NOMO-1 treated with DMSO at 0.1 percent for 48 hours (cell line): ENCODE measurements at regions not wholly inside any gene's neighbourhood (a gene's known extent, or its start where the extent isn't known, plus 50 kb on each side); places are given as distances from the start of the nearest gene placed in this dataset.
"Not testable (repeated sequence)": the region's sequence is repeated elsewhere in the genome, so short reads cannot be mapped to it uniquely, and the experiment has no call there.

Experiments
- DNase-seq: peaks from one replicate; lab custom pipeline; 2025; ENCODE audit not compliant: unreplicated experiment; lab: John Stamatoyannopoulos, UW

DNA sequence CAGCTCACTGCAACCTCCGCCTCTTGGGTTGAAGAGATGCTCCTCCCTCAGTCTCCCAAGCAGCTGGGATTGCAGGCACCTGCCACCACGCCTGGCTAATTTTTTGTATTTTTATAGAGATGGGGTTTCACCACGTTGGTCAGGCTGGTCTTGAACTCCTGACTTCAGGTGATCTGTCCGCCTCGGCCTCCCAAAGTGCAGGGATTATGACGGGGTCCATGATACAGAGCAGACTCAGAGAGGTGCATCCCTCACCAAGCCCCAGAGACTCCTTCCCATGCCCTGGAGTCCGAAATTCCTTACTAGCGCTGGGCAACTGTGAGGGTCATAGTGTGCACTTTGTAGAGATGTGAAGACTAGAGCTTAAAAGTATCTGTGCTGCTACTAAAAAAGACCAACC is 99.8 kb upstream of the IRX4 start:
- DNase-seq, result not testable (repeated sequence)

DNA sequence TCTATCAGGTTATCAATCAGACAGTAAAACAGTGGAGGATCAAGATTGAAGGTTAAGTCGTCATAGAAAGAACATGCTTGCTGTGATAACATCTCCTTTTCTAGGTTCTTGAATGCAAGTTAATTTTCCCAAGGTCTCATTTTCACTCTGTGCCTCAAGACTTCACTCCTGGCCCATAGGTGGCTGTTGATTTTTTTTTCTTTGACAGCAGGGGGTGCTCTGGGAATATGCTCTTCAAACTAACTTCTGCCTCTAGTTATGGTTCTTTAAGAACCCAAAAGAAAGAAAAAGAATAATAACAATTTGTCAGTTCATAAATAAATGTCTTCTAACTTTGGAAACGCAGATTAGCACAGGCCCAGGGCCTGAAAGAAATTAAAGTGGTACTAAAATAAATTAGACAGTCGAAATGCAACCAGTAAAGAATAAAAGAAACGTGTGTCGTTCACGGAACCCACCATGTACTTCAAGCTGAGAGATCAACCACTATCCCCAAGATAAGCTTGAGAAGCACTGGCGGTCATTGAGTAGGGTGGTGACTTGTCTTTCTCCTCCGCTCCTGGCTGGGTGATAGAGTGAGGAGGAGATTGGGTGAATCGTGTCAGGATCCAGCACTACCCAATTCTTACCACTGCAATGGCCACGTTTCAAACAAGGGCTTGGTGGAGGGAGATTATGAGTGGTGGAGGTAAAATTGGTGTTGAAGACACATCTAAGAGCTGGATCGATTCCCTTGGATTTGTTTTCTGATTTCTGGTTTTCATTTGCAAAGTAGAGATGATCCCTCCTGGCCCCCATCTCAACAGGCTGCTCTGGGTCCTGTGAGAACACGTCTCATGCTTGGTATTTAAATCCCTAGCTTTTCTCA is 93.4 kb upstream of the IRX4 start:
- DNase-seq, result no peak

DNA sequence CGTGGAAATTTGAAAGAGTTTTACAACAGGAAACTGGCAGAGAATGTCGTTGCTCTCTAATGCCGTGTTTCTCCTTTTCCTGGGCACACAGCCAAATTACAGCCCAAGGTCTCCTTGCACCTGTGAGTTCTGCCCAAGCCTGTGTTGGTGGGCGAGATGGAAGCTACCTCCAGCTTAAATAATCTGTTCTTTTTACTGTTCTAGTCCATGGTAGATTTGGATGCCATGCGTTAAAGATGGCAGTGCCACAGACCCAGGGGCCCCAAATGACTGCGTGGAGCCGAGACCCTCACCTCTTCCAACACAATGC is 92.6 kb upstream of the IRX4 start:
- no peak for DNase-seq

DNA sequence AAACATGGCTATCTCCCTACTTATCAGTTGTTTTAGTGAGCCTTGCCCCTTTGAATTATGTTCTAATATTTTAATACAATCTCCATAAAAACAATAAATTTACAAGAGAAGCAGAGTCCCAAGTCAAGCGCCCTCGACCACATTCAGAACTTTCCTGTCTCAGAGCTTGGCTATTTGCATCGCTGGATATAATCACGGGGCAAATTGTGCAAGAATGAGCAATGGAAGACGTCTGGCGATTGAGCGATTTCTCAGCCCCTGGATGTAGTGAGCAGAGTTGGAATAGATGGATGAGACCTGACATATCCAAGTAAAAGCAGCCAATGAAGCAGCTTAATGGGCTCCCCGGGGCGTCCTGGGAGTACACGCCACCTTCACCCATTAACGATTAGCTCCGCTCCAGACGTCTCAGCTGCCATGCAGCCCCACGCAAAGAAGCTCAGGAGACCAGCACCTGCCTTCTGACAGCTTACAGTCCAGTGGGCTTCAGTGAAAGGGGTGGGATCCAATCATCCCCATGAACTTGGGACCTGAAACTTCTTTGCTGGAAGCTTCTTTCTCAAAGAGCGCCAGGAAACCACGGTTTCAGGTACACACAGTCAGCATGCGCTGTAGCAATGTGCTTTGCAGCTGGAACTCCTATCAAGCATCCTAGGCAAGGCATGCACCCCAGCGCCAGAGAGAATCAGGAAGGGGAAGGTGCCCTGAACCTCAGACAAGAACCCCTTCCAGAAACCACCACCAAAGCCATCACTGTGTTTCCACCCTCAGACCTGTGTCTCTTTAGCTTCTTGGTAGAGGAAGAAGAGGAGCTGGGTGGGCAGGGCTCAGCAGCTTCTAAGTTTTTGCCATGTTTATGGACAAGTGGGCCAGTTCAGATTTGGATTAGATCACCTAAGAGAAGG is 92.0 kb upstream of the IRX4 start:
- DNase-seq, result no peak

DNA sequence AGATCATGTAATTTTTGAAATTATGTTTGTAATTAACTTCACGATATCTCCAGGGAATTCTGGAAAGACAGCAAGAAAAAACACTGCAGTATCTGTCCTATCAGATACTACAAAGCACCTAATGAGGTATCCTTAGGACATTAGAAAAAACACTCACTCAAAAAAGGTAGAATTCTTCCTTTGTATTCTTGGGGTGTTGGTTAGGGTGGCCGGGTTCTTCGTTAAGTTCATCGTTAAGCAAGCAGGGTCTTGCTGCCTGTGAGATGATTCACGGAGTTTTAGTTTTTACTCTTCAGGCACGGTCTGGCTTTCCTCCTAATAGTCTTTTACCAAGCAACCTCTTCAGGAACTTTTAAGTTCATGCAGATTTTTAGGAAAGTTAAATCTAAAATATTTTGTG is 91.4 kb upstream of the IRX4 start:
- DNase-seq, result no peak

DNA sequence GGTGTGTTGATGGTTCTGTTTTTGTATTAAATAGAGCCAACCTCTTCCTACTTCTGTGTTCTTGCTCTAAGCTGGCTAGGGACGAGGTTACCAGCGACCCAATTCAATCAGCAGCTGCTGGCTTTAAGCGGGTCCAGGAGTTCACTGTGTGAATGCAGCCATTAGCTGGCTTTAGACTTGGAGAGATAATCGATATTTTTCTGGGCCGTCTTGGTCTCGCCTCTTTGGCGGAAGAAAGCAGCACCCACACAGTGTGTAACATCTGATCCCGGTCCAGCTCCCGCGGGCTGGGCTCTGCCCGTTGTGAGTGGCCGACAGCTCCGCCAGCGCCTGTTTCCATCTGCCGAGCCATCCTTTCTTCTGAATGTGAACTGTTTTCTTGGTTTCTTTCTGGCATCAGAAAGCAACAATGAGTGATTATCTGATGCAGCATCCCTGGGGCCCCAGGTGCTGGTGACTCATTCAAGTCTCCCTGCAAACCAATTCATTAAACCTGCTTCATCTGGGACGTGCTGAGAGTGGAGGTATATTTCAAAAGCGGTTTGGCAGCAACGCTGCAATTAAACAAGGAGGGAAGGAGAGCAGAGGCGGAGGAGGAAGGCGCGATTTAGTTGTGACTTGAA is 90.8 kb upstream of the IRX4 start:
- no peak for DNase-seq

DNA sequence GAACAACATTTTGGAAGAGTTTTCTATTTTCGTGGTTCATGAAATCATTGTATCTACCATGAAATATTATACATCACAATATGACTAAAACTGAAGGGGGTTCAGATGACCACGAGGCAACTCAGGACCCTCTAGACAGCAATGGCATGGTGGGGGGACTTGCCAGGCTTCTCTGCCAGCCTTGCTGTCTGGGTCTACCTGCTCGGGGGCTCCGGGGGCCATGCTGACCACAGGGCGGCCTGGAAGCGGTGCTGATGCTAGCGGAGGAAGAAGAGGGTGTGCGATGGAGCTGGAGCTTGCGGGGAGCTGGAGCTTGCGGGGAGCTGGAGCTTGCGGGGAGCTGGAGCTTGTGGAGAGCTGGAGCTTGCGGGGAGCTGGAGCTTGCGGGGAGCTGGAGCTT is 89.2 kb upstream of the IRX4 start:
- DNase-seq, result no peak

DNA sequence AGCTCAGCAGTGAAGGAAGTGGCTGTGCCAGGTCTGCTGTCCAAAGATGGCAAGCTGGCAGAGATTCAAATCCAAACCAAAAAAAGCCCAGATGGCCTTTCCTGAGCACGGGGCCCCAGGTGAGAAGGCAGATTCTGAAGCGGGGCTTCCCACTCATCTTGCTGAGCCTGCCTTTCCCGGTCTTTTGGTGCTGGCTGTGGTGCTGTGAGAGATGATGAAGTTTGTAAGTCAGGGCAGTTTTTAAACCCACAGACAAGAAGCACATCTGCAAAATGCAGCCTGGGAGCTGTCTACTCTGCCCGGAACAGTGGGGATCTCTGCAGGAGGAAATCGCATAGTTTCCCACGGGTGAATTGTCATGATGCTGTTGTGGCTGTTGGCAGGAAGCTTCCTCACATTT is 85.0 kb upstream of the IRX4 start:
- DNase-seq, result no peak

DNA sequence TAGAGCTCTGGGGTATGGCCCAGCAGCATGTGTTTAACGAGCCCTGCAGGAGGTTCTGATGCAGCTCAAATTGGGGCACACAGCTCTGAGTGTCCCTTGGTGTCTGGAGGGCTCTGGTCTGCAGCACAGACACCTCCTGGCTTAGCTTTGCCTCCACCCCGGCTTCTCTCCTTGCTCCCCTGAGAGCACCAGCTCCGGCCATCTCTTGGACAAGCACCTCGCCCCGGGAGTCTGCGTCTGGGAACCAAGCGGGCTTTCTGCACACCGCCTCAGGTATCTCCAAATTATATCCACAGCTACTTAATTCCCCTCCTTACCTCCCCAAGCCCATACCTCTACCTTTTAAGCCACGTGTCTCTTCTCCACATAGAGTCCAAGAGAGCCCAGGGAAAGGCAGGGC is 83.7 kb upstream of the IRX4 start:
- DNase-seq, result no peak

DNA sequence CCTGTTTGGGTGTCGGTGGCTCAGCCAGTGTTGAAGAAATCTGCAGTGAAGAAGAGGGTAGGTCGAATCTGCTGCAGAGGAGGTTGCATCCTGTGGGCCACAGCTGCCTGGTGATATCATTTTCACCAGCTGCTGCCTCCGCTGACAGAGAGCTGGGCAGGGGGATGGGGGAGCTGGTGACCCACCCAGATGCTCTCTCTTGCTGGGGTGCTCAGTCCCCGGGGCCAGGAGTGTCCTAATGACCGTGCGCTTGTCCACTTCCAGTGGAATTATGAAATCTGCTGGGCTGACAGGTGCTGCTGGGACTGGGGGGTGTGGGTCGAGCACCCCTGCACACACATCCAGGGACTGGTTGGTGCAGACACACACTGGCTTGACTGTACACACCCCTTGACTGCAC is 83.2 kb upstream of the IRX4 start:
- DNase-seq, result no peak

DNA sequence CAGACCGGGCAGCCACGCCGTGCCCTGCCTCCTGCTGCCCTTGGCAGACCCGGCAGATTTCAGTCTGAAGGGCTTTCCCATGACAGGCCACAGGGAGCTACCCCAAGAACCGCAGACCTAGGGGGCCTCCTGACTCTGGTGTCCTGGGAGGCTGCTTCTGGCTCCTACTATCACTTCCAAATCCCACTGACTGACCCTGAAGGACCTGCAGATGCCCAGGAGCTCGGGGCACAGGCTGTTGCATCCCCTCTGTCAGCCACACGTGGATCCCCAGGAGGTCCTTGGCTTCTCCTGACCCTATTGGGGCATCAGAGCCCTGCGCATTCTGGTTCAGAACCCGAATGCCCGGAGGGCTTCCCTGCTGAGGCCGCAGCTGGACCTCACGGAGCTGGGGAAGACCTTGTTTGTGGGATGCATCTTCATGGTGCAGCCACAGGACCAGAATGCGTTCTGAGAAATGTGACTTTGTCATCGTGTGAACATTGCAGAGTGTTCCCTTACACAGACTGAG is 81.3 kb upstream of the IRX4 start:
- no peak for DNase-seq

DNA sequence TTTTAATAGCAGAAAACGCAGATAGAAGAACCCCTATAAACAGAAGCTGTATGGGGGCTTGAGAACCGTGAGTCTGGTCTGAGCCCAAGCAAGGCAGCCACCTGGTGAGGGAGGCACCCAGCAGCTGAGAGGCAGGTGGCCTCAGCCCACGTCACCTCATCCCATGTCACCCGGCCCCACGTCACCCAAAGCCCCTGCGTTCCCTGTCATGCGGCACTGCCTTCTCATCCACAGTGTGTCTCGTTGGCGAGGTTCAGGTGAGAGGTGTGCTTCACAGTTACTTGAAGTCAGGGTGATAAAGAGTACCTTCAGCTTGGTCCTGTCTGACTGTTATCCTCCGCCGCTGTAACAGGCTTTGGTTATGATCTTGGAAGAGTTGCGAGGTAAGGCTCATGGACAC is 80.6 kb upstream of the IRX4 start:
- DNase-seq, result no peak

DNA sequence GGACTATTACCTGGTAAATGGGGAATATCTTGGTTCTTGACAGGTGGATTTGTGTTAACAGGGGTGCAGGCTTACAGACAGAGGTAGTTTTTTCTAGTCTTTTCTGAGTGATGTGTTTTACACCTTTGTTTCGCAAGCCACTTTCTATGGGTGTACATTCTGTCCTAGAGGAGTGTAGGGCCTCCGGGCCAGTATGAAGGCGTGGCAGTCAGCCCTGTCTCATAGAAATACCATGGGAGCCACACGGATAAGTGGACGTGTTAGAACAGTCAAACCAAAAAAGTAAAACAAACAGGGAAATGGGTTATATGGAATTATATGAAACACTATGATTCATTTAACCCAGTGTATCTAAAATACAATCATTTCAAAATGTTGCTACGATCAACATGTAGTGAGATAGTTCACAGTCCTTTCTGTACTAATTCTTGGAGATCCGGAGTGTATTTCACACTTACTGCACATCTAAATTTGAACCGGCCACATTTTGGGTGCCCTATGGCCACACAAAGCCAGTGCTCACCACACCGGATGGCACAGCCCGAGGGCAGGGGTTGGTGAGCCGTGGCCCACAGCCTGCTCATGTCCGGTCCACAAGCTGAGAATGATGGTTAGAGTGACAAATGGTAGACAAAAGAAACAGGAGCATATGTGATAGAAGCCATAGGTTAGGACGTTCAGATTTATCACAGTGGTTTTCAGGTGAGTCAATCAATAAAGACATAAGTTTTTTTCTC is 80.1 kb upstream of the IRX4 start:
- DNase-seq, result no peak

DNA sequence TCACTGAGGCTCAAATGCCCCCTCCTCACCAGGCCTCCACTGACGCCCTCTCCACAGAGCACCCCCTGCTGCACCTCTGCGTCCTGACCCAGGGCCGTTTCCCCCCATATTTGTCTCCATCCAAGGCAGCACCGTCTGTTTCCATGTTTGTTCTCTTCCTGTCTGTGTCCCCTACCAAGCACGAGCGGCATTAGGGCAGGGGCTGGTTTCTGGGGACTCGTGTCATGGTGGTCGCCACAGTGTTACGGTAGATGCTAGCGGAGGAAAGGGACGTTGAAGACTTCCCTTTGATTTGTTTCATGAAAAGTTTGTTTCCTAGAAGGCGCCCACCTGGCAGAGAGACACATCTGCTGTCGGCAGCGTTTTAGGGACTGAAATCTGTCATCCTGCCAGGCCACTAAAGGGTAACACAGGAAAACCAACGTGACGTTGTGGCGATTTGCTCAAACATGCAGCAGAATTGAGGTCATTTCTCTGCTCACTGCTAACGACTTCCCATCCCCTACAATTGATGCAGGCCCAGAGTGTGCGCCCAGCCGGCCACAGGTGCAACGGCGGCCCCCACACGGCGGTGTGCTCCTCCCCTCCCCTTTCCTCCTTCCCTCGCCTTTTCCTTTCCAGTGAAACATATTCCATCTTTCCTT is 79.3 kb upstream of the IRX4 start:
- DNase-seq, result no peak

DNA sequence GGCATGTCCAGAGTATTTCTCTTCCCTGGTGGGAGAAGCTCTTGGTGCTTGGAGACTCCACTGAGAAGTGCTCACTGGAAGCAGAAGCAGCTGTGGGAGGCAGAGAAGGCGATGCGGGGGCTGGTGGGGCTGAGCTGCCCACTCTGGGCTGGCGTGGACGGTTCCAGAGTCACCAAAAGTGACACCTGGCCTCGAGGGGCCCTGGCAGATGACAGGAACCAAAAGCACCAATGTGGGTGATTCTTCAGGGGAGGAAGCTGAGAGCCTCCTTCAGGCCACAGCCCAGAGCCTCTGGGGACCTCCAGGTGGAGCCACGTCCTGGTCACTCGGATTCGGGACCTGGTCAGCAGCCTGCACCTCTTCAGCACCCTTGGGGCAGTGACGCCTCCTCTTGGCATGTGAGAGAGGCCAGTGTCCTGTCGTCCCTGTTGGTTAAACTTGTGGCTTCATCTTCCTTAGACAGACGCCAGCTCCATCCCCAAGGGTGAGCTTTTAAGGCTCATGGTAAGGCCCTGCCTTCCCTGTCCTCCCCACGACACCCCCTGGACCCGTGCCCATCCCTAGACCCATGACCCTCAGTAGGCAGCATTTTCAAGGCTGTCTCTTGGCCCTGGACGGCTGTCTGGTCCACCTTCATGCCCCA is 78.7 kb upstream of the IRX4 start:
- DNase-seq, result no peak

DNA sequence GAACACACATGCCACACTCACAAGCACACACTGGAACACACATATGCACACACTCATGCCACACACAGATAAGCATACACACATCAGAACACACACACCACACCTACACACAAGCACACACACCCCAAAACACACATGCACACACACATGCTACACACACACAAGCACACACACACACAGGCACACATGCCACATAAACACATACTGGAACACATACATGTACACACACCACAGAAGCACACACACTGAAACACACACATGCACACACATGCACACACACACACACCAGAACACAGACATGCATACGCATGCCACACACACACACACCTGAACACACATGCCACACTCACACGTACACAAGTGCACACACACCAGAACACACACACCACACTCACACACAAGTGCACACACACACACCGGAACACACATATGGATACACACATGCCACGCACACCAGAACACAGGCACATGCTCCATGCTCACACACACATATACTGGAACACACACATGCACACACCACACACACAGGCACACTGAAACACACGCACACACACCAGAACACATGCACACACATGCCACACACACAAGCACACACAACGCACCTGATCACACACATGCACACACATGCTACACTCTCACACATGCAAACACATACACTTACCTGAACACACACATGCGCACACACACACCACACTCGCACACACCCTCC is 78.0 kb upstream of the IRX4 start:
- no peak for DNase-seq

DNA sequence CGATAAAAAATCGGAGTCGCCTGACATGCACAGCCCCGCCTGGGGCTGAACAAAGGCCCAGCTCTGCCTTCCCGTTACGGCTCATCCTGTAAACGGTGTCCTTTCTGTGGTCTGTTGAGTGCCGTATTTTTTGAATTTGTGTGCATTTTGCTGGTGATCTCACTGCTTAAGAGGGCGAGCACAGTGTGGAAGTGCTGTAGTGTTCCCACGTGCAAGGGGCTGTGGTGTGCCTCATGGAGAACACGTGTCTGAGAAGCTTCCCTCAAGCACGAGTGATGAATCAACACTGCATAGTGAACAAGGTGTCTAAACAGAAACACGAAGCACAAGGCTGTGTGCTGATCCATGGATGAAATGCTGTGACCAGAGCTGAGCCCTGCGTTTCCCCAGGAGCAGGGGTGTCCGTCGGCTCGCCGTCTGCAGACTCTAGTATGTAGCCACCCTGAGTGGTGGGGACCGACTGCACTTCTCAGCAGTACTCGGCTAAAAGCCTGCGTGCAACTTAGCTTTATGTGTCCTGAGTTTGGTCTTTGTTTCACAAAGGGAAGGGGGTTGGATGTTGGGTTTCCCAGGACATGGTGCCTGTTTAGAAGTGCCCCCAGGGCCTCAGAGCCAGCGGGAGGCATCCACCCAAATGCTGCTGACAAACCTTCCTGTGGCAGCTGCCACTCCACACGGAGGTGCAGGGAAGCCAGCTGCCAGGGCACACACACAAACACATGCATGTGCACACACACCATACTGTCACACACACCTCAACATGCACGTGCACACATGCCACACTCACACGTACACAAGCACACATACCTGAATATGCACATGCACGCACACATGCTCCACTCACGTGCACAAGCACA is 77.2 kb upstream of the IRX4 start:
- no peak for DNase-seq

DNA sequence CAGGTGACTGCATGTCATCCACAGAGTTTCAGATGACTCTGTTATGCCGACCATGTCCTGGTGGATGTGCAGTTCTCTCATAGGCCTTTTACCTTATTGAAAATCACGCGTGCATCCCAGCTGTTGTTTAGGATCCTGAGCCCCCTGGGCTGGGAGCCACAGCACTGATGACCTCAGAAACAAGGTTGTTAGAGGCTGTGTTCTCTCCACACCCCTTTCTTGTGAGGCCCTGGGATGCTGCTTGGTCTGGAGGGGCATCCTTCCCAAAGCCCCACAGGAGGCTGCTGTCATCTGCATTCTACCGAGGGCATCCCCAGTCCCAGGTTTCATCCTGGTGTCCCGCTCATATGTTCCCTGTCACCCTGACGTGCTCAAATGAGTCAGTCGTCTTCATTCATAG is 76.5 kb upstream of the IRX4 start:
- DNase-seq, result no peak
